Esophagus squamous epithelium (tissue), 5 donors: ENCODE measurements at regions not wholly inside any gene's neighbourhood (a gene's known extent, or its start where the extent isn't known, plus 50 kb on each side); places are given as distances from the start of the nearest gene placed in this dataset.

Experiments used
- DNase-seq: peaks from one replicate; lab custom pipeline; 2025; lab: John Stamatoyannopoulos, UW
- H3K27ac ChIP-seq, 4 donors: fragments of 200-600 bp; sonication (generic); one replicate each; pipeline ENCODE4 v1.5.1; 2016 to 2019; ENCODE audit warnings: mild to moderate bottlenecking in 1 of 4
- H3K27me3 ChIP-seq, 4 donors: fragments of 200-600 bp; sonication (generic); 1 replicate in 3 of 4; 2 replicates in 1 of 4; pipeline versions ENCODE4 v1.5.1 to v1.6.0; 2017 to 2021; ENCODE audit warnings: antibody characterized with exemption in 1 of 4
- H3K36me3 ChIP-seq, 3 donors: fragments of 200-600 bp; sonication (generic); one replicate each; pipeline ENCODE4 v1.5.1; 2016 to 2019
- H3K4me1 ChIP-seq, 3 donors: fragments of 200-600 bp; sonication (generic); one replicate each; pipeline ENCODE4 v1.5.1; 2017 to 2019
- H3K4me3 ChIP-seq, 4 donors: fragments of 200-600 bp; sonication (generic); 1 replicate in 3 of 4; 2 replicates in 1 of 4; pipeline ENCODE4 v1.5.1; 2016 to 2019; ENCODE audit warnings: mild to moderate bottlenecking in 2 of 4, moderate library complexity in 1 of 4
- H3K9me3 ChIP-seq, 3 donors: fragments of 200-600 bp; sonication (generic); one replicate each; pipeline ENCODE4 v1.5.1; 2016 to 2019
- CTCF ChIP-seq, 6 experiments: fragments of 450-650 bp in 4 of 6; fragments of 200-600 bp in 2 of 6; sonication (generic) in 2 of 6; IDR thresholded peaks; one replicate each; pipeline ENCODE4 v1.5.1; 2016 to 2019; ENCODE audit warnings: antibody characterized with exemption in 6 of 6, mild to moderate bottlenecking in 4 of 6, moderate library complexity in 4 of 6
- POLR2A ChIP-seq, 4 donors: fragments of 450-650 bp; IDR thresholded peaks; one replicate each; pipeline ENCODE4 v1.6.1; 2017; ENCODE audit warnings: antibody characterized with exemption in 4 of 4, mild to moderate bottlenecking in 4 of 4, moderate library complexity in 3 of 4
- WGBS, 2 donors: methylation state at CpG; one replicate each; pipeline ENCODE4 v1.1.5; 2018; 5-methylcytosine and 5-hydroxymethylcytosine counted together
- intact Hi-C: fragments of 100-400 bp; cut with DNase I; formaldehyde crosslinking; loops from one replicate; pipeline ENCODE4 v1.15.0; 2022
- donor health status: DM: yes; HTN: yes; CAD: no.

DNA sequence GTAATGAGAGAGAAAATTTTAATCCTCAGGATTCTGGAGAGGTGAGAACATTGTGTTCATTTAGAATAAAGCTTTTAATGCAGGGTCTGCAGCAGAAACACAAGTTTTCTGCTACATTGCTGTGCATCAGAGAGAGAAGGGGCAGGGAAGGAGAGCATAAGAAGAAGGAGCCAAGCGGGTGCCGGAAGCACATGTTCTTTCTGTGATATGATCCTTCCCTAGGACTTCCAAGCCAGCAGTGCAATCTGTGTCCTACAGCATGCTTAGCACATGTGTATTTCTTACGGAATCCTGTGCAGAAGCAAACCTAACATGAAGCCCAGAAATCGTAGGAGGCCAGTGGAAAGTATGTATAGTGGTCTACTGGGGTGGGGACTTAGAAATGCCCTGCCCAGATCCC lies 458.3 kb upstream of the BRINP1 start:
- WGBS, 2 donors: 94 to 95% methylated on average over 4 of the region's 4 CpGs
- H3K27ac ChIP-seq: no peak overlapping the region
- intact Hi-C loops: no loop called here
- H3K4me3 ChIP-seq: no peak overlapping the region
- no peak for TF ChIP-seq POLR2A (IDR thresholded peaks at IDR 0.05)
- TF ChIP-seq CTCF (IDR thresholded peaks at IDR 0.05): no peak
- peaks cover 0 to 4% (median 0%) of the 10 kb centered on the region in 3 donors for H3K4me1 ChIP-seq
- H3K36me3 ChIP-seq: no peaks in the 10 kb centered on the region
- H3K27me3 ChIP-seq: peaks cover 0 to 8% (median 0%) of the 10 kb centered on the region in 4 donors
- DNase-seq: no peak
- H3K9me3 ChIP-seq: no peaks in the 10 kb centered on the region

GRCh38 chr9:119827126-119827525 lies 457.9 kb upstream of the BRINP1 start:
- DNase-seq: no peak
- Histone ChIP-seq H3K27me3 (peaks cover 0 to 12% (median 0%) of the 10 kb centered on the region in 4 donors), H3K9me3 (no peaks in the 10 kb centered on the region), H3K27ac (no peak overlapping the region), H3K36me3 (no peaks in the 10 kb centered on the region), H3K4me3 (no peak overlapping the region), H3K4me1 (peaks cover 0 to 4% (median 0%) of the 10 kb centered on the region in 3 donors)
- intact Hi-C loops: no loop called here
- no peak for TF ChIP-seq CTCF (IDR thresholded peaks at IDR 0.05)
- TF ChIP-seq POLR2A (IDR thresholded peaks at IDR 0.05): no peak
- WGBS, 2 donors: 30 to 31% methylated on average over 4 of the region's 4 CpGs

- WGBS, 2 donors: 84 to 86% methylated on average over 4 to 5 of the region's 5 CpGs
- TF ChIP-seq POLR2A (IDR thresholded peaks at IDR 0.05) (no peak), CTCF (IDR thresholded peaks at IDR 0.05) (no peak)
- Histone ChIP-seq H3K36me3 (no peaks in the 10 kb centered on the region), H3K27me3 (peaks cover 0 to 13% (median 0%) of the 10 kb centered on the region in 4 donors), H3K4me3 (no peak overlapping the region), H3K9me3 (no peaks in the 10 kb centered on the region), H3K4me1 (no peaks in the 10 kb centered on the region), H3K27ac (no peak overlapping the region)
- intact Hi-C loops: no loop called here
- no peak for DNase-seq
Measured at GRCh38 chr9:119818726-119819435, 449.6 kb upstream of the BRINP1 start.

GRCh38 chr9:119810645-119811429 lies 441.6 kb upstream of the BRINP1 start:
- Histone ChIP-seq H3K36me3 (no peaks in the 10 kb centered on the region), H3K27ac (peak overlapping the region in 1 of 4 donors; percentile 9), H3K4me3 (no peak overlapping the region), H3K9me3 (no peaks in the 10 kb centered on the region), H3K4me1 (no peaks in the 10 kb centered on the region), H3K27me3 (no peaks in the 10 kb centered on the region)
- TF ChIP-seq CTCF (IDR thresholded peaks at IDR 0.05): no peak
- TF ChIP-seq POLR2A (IDR thresholded peaks at IDR 0.05): no peak
- DNase-seq: no peak
- intact Hi-C loops: no loop called here
- WGBS, 2 donors: 43 to 48% methylated on average over 9 of the region's 9 CpGs

GRCh38 chr9:119803679-119804078 lies 434.4 kb upstream of the BRINP1 start:
- Histone ChIP-seq H3K4me3 (no peak overlapping the region), H3K36me3 (no peaks in the 10 kb centered on the region), H3K9me3 (no peaks in the 10 kb centered on the region), H3K4me1 (peaks cover 3 to 21% (median 6%) of the 10 kb centered on the region in 3 donors), H3K27me3 (no peaks in the 10 kb centered on the region), H3K27ac (no peak overlapping the region)
- DNase-seq: no peak
- intact Hi-C loops: no loop called here
- 78 to 95% methylated on average over 1 of the region's 1 CpG for WGBS, 2 donors
- TF ChIP-seq CTCF (IDR thresholded peaks at IDR 0.05): no peak
- TF ChIP-seq POLR2A (IDR thresholded peaks at IDR 0.05): no peak
